ELR (cell line): ENCODE measurements at regions not wholly inside any gene's neighbourhood (a gene's known extent, or its start where the extent isn't known, plus 50 kb on each side); places are given as distances from the start of the nearest gene placed in this dataset.
"Not testable (repeated sequence)": the region's sequence is repeated elsewhere in the genome, so short reads cannot be mapped to it uniquely, and the experiment has no call there.

Experiments
- DNase-seq: peaks from one replicate; pipeline ENCODE4 v3.0.0-alpha.2; 2015; ENCODE audit warnings: low read depth

GRCh38 chr21:15472108-15473040 lies 257.4 kb upstream of the USP25 start:
- DNase-seq, result no peak

DNA sequence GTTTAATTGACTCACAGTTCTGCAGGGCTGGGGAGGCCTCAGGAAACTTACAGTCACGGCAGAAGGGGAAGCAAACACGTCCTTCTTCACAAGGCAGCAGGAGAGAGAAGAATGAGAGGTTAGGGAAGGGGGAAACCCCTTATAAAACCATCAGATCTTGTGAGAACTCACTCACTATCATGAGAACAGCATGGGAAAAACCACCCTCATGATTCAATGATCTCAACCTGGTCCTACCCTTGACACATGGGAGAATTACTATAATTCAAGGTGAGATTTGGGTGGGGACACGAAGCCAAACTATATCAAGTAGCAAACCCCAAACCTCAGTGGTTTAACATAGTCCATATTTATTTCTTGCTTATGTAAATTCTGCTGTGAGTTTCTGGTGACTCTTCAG lies 252.0 kb upstream of the USP25 start:
- not testable (repeated sequence) for DNase-seq

- DNase-seq, result no peak
Measured at GRCh38 chr21:15480160-15480559, 249.6 kb upstream of the USP25 start.

- peak; percentile 84 for DNase-seq
Measured at GRCh38 chr21:15483138-15483780, 246.5 kb upstream of the USP25 start.

DNA sequence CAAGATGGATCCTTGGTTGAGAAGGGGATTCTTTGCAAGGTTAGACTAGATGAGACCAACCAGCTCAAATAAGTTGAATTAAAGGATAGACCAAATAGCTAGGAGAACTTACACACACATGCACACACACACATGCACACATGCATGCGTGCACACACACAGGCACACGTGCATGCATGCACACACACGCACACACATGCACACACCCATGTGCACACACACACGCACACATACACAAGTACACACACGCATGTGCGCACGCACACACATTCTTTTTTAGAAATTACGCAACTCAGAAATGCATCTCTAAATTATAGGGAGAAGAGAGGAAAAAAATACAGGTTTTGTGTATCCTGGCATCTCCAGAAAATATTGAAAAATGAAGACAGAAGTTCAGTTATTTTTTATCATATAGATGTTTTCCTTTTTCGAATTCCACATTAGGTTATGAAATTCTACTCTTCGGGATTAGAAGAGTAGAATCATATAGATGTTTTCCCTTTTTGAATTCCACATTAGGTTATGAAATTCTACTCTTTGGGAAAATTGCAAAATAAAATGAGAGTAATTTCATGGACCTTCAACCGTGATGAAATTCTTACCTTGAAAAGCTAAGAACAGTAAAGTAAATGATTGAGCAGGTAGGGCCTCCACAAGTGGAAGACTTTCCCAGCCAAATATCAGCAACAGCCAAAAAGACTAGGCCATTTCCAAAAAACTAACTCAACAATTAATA lies 243.2 kb upstream of the USP25 start:
- no peak for DNase-seq

- no peak for DNase-seq
Measured at GRCh38 chr21:15487196-15487550, 242.6 kb upstream of the USP25 start.

GRCh38 chr21:15491100-15491499 lies 238.7 kb upstream of the USP25 start:
- no peak for DNase-seq

DNA sequence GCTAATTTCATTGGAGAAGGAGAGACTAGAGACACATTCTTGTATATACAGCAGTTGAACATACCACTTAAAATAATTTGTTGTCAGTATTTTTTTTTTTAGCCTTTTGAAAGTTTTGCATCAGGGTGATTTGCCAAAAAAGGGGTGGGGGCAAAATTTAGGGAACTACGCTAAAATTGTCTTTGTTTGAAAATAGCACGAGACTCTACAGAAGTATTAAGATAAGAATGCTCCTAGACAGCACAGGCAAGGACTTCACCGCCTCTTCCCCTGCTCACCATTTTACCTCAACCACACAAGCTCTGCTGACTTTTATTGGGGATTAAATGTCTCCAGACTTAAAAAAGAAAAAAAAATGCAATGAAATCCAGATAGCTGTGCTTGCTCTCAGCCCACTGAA lies 236.1 kb upstream of the USP25 start:
- no peak for DNase-seq

GRCh38 chr21:15494481-15494880 lies 235.3 kb upstream of the USP25 start:
- no peak for DNase-seq

DNA sequence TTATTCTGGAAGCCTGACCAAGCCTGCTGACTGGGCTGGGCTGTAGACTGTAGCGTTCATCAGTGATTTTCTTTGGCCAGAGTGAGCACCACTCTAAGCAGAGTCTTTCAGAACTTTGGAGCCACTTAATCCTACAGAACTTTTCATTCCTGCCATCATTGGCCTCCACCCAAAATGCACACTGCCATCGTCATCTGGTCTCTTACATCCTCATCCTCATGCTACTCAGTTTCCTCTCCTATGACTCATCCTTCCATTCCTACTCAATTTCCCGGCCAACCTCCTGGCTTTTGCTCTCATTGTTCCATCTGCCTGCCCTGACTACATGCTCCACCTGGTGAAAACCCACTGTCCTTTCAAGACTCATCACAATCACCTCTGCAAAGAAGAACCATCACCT lies 233.8 kb upstream of the USP25 start:
- DNase-seq, result peak; percentile 63

GRCh38 chr21:15496911-15497310 lies 232.9 kb upstream of the USP25 start:
- no peak for DNase-seq

DNA sequence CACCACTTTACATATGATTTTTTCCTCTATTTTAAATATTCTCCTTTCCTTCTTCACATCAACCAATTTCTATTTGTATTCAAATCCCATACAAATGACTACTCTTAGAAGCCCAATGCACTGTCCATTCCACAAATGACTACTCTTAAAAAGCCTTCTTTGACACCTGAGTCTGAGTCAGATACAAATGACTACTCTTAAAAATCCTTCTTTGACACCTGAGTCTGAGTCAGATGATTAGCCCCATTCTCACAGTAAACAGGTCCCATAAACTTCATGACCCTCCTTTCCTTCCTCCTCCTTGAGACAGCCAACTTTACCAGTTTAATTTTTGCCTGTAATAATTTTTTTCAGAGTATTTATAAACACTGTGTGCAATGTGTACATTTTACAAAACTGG lies 231.3 kb upstream of the USP25 start:
- no peak for DNase-seq

DNA sequence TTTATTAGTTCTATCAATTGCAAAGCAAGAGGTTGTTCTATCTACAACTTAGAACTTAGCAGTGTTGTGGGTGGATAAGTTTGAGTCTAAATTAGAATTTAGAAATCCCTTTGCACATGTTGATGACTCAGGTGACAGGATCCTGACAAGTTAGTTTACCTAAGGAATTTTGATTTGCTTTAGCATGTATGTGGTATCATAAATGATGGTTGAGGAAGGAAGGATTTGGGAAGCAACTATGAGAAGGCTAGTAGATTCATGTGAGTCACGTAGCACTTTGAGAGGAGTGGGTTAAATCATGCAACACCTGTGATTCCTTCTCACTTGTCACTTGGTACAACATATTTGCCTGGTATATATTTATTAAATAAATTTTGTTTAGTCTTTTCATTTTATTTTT lies 223.7 kb upstream of the USP25 start:
- DNase-seq, result no peak

DNA sequence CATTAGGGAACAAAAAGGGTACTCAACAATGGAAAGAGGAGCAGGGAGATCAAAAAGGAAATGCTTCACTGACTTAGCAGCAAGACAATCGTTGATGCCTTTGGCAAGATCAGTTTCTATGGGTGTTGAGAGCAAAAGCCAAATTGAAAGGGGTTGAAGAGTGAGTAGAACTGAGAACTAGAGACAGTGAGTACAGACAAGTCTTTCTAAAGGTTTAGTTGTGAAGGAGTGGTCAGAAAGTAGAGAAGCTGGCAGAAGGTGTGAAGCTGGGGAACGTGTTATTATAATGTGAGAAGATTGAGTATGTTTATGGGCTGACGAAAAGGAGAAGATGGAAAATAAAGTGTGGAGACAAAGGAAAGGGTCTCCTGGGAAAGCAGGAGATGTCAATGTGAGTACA lies 221.2 kb upstream of the USP25 start:
- no peak for DNase-seq

DNA sequence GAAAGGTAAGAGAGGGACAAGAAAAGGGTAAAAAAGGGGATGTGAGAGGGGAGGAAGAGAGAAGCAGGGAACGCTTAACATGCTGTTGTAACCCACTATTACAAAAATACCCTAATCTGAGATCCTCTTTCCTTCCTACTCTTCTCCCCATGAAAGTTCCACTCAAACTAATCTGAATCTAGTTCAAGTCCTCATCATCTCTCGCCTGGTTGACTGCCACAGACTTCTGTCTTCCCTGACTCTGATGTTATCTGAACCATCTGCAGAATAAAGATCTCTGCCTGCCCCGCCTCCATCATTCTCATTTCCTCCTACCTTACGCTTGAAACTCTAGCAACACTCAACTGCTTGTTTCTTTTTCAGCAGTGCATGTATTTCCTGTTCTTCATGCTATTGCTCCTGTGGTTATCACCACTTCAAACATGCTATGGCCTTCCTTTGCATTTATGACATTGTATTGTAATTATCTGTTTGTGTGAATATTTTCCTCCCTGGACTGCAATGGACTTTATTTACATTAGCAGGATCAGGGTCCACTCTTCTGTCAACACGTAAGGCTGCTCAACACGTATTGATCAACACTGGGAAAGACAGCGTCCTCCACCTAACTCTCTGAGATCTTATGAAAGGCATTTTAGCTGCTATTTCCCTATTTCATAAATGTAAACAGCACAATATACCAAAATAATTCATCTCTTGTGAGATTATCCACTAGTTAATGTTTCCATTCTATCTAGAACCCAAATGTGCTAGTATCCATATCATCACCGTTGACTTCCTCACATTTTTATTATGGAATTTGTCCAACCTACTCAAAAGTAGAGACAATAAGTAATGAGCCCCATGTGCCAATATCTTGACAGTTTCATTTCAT lies 215.5 kb upstream of the USP25 start:
- DNase-seq, result no peak

- no peak for DNase-seq
Measured at GRCh38 chr21:15515908-15516307, 213.9 kb upstream of the USP25 start.

- DNase-seq, result no peak
Measured at GRCh38 chr21:15517394-15517793, 212.4 kb upstream of the USP25 start.

DNA sequence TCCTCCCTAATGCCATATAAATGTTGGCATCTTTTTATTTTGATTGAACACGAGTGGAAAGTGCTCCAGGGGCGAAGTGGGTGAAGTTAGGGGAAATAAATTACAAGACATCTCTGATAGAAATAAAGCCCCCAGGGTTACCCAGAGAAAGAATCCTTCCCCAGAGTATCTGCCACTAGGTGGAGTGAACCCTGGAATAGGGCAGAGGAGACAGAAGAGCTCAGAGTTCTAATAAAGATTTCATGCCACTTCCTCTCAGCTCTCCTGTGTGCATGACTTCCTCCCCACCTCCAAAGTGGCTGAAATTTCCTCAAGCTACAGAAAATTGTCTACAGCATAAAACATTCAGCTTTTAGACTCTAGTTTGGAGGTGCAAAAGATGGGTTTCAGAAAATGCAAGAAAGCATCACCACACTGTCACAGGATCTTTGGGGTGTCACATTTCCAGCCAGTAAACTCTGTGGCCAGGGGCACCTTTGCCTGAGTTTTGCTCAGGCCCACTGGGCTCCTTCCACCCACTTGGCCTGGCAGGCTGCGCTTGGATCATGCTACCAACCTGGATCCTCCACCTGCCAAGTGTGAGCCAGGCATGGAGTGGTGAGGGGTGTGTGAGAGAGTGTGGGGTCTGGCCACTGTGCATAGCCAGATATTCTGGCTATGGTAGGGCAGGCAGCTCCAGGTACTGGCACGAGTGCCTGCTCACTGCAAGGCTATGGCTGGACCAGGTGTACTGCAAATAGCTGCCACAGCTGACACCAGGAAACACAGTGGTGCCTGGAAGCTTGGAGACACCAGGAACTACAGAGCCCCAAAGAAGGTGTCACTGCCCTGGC lies 208.8 kb upstream of the USP25 start:
- DNase-seq, result peak; percentile 22

DNA sequence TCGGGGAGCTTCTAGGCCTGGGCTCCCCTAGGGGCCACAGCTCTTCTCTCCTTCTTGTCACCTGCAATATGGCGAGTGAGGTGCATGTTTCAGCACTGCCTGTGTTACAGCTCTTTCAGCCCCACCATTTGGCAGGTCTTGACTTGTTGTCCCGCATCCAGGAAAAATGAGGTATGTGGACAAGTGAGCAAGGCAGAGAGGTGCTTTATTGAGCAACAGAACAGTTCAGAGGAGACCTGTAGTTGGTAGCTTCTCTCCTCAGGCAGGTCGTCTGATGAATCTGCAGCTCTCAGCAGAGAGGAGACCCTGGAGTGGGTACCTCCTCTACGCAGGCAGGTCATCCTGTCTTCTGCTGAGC lies 208.2 kb upstream of the USP25 start:
- DNase-seq, result no peak

GRCh38 chr21:15522148-15522547 lies 207.6 kb upstream of the USP25 start:
- DNase-seq, result no peak

- no peak for DNase-seq
Measured at GRCh38 chr21:15524855-15525254, 204.9 kb upstream of the USP25 start.
